OCI-LY3 (cell line): ENCODE measurements at regions not wholly inside any gene's neighbourhood (a gene's known extent, or its start where the extent isn't known, plus 50 kb on each side); places are given as distances from the start of the nearest gene placed in this dataset.

Experiments
- H2AFZ ChIP-seq: fragments of 200-600, 300-600 bp; shearing (Covaris generic); 2 replicates; pipeline ENCODE4 v1.6.0; 2014; ENCODE audit warnings: antibody characterized with exemption, low read depth, low read length
- H3K27ac ChIP-seq: fragments of 200-600, 300-600 bp; sonication (generic); 2 replicates; pipeline ENCODE4 v1.5.1; 2014; ENCODE audit warnings: mild to moderate bottlenecking, low read length, moderate library complexity, mixed read lengths
- H3K27me3 ChIP-seq: fragments of 200-600, 300-600 bp; sonication (generic); 2 replicates; pipeline ENCODE4 v1.6.1; 2014; ENCODE audit warnings: low read depth, low read length, mixed read lengths
- H3K36me3 ChIP-seq: fragments of 200-600, 300-600 bp; sonication (generic); replicated peaks from 2 replicates; pipeline ENCODE3; 2014; ENCODE audit warnings: low read depth, low read length, mixed read lengths
- H3K4me1 ChIP-seq: fragments of 300-600, 200-600 bp; sonication (generic); 2 replicates; pipeline ENCODE4 v1.6.1; 2014; ENCODE audit warnings: low read length, mixed read lengths
- H3K4me2 ChIP-seq: fragments of 200-600, 300-600 bp; sonication (generic); 2 replicates; pipeline ENCODE4 v1.6.1; 2014; ENCODE audit warnings: low read length, mixed read lengths
- H3K4me3 ChIP-seq: fragments of 300-600, 200-600 bp; sonication (generic); 2 replicates; pipeline ENCODE4 v1.5.1; 2014; ENCODE audit warnings: antibody characterized with exemption, mild to moderate bottlenecking, low read length, moderate library complexity
- H3K79me2 ChIP-seq: fragments of 300-600, 200-600 bp; shearing (Covaris generic); 2 replicates; pipeline ENCODE4 v1.6.1; 2014; ENCODE audit warnings: mild to moderate bottlenecking, low read length, mixed read lengths
- H3K9ac ChIP-seq: fragments of 300-600, 200-600 bp; shearing (Covaris generic); 2 replicates; pipeline ENCODE4 v1.6.0; 2014; ENCODE audit warnings: mild to moderate bottlenecking, low read length, moderate library complexity
- H3K9me3 ChIP-seq: fragments of 200-600, 300-600 bp; shearing (Covaris generic); 2 replicates; pipeline ENCODE4 v1.6.1; 2014; ENCODE audit warnings: low read length, mixed read lengths; ENCODE audit not compliant: insufficient read depth
- H4K20me1 ChIP-seq: fragments of 200-600, 300-600 bp; sonication (generic); 2 replicates; pipeline ENCODE4 v1.6.1; 2016; ENCODE audit warnings: low read length, mixed read lengths; ENCODE audit not compliant: insufficient read depth
- EZH2phosphoT487 ChIP-seq: fragments of 200-600 bp; shearing (Covaris generic); IDR thresholded peaks from 2 replicates; pipeline ENCODE4 v1.6.1; 2018; ENCODE audit warnings: antibody characterized with exemption, mixed run types, low read depth
- TF ChIP-seq, protein P1 (sequence below): fragments of 200-600, 300-600 bp; sonication (generic); IDR thresholded peaks from 2 replicates; pipeline ENCODE4 v1.5.1; 2014; ENCODE audit warnings: antibody characterized with exemption, low read length, low read depth

DNA sequence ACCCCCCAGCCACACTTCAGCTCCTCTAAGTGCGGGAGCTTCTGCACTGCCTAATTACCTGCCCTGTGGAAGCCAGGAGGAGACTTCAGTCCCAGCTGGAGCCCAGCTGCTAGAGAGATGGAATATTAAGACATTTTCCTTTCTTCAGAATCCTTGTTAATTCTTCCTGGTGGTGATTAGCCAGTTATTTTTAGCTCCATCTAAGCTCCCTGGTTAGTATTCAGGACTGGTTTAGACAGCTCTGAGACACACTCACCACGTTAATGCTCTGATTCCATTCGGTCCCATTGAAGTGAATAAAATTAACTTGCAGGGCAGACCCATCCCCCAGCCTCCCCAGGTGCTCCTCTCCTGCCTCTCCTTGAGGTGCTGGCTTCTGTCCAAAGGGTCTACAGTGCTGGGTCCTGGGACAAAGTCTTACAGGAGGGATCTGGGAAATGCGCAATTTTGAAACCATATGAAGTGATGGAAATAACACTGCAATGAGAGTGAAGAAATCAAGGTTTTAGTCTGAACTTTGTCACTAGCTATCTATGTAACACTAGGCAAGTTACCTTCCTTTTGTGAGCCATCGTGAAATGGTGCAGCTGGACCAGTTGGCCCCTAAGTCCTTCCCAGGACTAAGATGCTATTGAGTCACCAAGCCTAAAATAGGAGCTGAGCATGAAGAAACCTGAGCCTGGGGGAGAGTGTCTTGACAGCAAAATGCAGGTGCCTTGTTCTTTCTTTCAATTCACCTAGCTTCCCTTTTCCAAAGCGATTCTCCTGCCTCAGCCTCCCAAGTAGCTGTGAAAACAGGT is 117.4 kb upstream of the ATP1A1 start:
- TF ChIP-seq, protein P1, sequence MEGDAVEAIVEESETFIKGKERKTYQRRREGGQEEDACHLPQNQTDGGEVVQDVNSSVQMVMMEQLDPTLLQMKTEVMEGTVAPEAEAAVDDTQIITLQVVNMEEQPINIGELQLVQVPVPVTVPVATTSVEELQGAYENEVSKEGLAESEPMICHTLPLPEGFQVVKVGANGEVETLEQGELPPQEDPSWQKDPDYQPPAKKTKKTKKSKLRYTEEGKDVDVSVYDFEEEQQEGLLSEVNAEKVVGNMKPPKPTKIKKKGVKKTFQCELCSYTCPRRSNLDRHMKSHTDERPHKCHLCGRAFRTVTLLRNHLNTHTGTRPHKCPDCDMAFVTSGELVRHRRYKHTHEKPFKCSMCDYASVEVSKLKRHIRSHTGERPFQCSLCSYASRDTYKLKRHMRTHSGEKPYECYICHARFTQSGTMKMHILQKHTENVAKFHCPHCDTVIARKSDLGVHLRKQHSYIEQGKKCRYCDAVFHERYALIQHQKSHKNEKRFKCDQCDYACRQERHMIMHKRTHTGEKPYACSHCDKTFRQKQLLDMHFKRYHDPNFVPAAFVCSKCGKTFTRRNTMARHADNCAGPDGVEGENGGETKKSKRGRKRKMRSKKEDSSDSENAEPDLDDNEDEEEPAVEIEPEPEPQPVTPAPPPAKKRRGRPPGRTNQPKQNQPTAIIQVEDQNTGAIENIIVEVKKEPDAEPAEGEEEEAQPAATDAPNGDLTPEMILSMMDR = no peak
- TF ChIP-seq EZH2phosphoT487 = no peak
- Histone ChIP-seq H3K4me2 (no peak overlapping the region), H3K27ac (no peak overlapping the region)

DNA sequence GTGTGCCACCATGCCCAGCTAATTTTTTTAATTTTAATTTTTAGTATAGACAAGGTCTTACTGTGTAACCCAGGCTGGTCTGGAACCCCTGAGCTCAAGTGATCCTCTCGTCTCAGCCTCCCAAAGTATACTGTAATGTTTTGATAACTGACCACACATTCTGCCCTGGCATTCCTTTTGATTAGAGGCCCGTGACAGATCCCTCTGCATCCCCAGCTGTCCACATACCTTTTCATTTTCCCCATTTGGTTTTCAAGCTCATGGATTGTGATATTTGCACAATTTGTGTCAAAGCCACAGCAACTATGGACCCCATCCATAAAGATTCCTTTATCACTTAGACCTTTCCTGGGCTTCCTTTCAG is 116.8 kb upstream of the ATP1A1 start:
- Histone ChIP-seq H3K36me3 (no peaks in the 10 kb centered on the region), H3K27me3 (no peaks in the 10 kb centered on the region), H3K27ac (no peak overlapping the region), H3K79me2 (no peaks in the 10 kb centered on the region), H3K4me2 (no peak overlapping the region), H2AFZ (no peak overlapping the region), H3K4me3 (no peak overlapping the region), H4K20me1 (no peaks in the 10 kb centered on the region), H3K9ac (no peak overlapping the region), H3K4me1 (no peaks in the 10 kb centered on the region), H3K9me3 (no peaks in the 10 kb centered on the region)
- TF ChIP-seq EZH2phosphoT487 = no peak
- TF ChIP-seq, protein P1 = no peak

More for the DNA sequence above, 117.4 kb upstream of the ATP1A1 start:
- Histone ChIP-seq H3K9me3 (no peaks in the 10 kb centered on the region), H3K9ac (no peak overlapping the region), H4K20me1 (no peaks in the 10 kb centered on the region), H3K27me3 (no peaks in the 10 kb centered on the region), H3K4me1 (no peaks in the 10 kb centered on the region), H2AFZ (no peak overlapping the region), H3K36me3 (no peaks in the 10 kb centered on the region), H3K79me2 (no peaks in the 10 kb centered on the region), H3K4me3 (no peak overlapping the region)

DNA sequence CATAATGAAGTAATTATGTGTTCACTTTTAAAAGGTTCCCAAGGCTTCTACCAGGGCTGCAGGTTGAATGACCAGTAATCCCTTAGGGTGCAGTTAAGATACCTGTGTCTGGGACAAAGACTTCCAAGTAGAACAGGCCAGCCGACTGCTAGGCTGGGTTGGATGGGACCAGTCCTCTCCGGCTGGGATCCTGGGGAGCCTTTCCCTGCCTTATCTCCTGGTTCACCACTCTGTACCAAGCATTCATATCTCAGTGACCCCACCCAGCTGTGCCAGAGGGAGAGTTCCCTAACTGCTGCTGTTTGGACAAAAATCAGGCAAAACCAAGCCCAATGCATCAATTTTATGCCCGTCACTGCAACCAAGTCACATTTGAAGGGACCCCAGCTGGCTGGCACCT is 116.2 kb upstream of the ATP1A1 start:
- H3K4me1 ChIP-seq = no peaks in the 10 kb centered on the region
- H3K36me3 ChIP-seq = no peaks in the 10 kb centered on the region
- no peaks in the 10 kb centered on the region for H3K27me3 ChIP-seq
- no peak overlapping the region for H3K27ac ChIP-seq
- no peaks in the 10 kb centered on the region for H3K79me2 ChIP-seq
- no peaks in the 10 kb centered on the region for H3K9me3 ChIP-seq
- no peak overlapping the region for H3K4me2 ChIP-seq
- H3K4me3 ChIP-seq = no peak overlapping the region
- TF ChIP-seq EZH2phosphoT487 = no peak
- TF ChIP-seq, protein P1 = no peak
- H2AFZ ChIP-seq = no peak overlapping the region
- H3K9ac ChIP-seq = no peak overlapping the region
- H4K20me1 ChIP-seq = no peaks in the 10 kb centered on the region

- H3K4me2 ChIP-seq = no peak overlapping the region
- no peak overlapping the region for H3K27ac ChIP-seq
- no peak overlapping the region for H2AFZ ChIP-seq
- H3K27me3 ChIP-seq = no peaks in the 10 kb centered on the region
- no peaks in the 10 kb centered on the region for H3K9me3 ChIP-seq
- H3K4me3 ChIP-seq = no peak overlapping the region
- no peaks in the 10 kb centered on the region for H3K36me3 ChIP-seq
- no peak overlapping the region for H3K9ac ChIP-seq
- no peaks in the 10 kb centered on the region for H3K79me2 ChIP-seq
- TF ChIP-seq EZH2phosphoT487 = no peak
- TF ChIP-seq, protein P1 = no peak
- no peaks in the 10 kb centered on the region for H4K20me1 ChIP-seq
- no peaks in the 10 kb centered on the region for H3K4me1 ChIP-seq
Measured at GRCh38 chr1:116257341-116257767, 115.7 kb upstream of the ATP1A1 start.
